GM12891 (cell line): ENCODE measurements at regions not wholly inside any gene's neighbourhood (a gene's known extent, or its start where the extent isn't known, plus 50 kb on each side); places are given as distances from the start of the nearest gene placed in this dataset.

Experiments used
- PAX5 ChIP-seq: IDR thresholded peaks from 2 replicates; pipeline ENCODE4 v1.6.1; 2011; ENCODE audit warnings: low read length, moderate library complexity, mild to moderate bottlenecking; ENCODE audit not compliant: insufficient read depth, severe bottlenecking
- TAF1 ChIP-seq: IDR thresholded peaks from 2 replicates; pipeline ENCODE4 v1.6.1; 2011; ENCODE audit warnings: low read depth, low read length, control low read depth

- TF ChIP-seq TAF1: no peak
- no peak for TF ChIP-seq PAX5
Observed at GRCh38 chr6:8829796-8830195, 394.5 kb upstream of the SLC35B3 start.
